Right lobe of liver (tissue), 6 donors: ENCODE measurements at regions not wholly inside any gene's neighbourhood (a gene's known extent, or its start where the extent isn't known, plus 50 kb on each side); places are given as distances from the start of the nearest gene placed in this dataset.

Experiments
- ATAC-seq, 4 donors: fragments of 200-7000 bp; cut with Tn5 transposase; one replicate each; pipeline ENCODE4 v1.9.1; 2020; ENCODE audit warnings: mild to moderate bottlenecking in 4 of 4, moderate library complexity in 4 of 4
- DNase-seq, 3 donors: peaks; one replicate each; pipeline ENCODE4 v3.0.0-alpha.2; 2020
- H3K27ac ChIP-seq, 3 donors: fragments of 200-600 bp; one replicate each; pipeline ENCODE4 v1.8.0; 2022
- H3K27me3 ChIP-seq, 2 donors: fragments of 200-600 bp; one replicate each; pipeline ENCODE4 v1.8.0; 2022
- H3K36me3 ChIP-seq, 4 donors: fragments of 200-600 bp; sonication (generic) in 1 of 4; one replicate each; pipeline versions ENCODE4 v1.5.1 to v1.8.0; 2017 to 2022; ENCODE audit warnings: control low read depth in 1 of 4
- H3K4me1 ChIP-seq, 4 donors: fragments of 200-600 bp; sonication (generic) in 1 of 4; one replicate each; pipeline versions ENCODE4 v1.5.1 to v1.8.0; 2017 to 2022; ENCODE audit warnings: control low read depth in 1 of 4
- H3K4me3 ChIP-seq, 3 donors: fragments of 200-600 bp; one replicate each; pipeline ENCODE4 v1.8.0; 2022
- H3K9me3 ChIP-seq, 4 donors: fragments of 200-600 bp; sonication (generic) in 1 of 4; one replicate each; pipeline versions ENCODE4 v1.5.1 to v1.8.0; 2017 to 2022; ENCODE audit warnings: control low read depth in 1 of 4
- CTCF ChIP-seq, 4 donors: fragments of 200-600 bp in 3 of 4; fragments of 450-650 bp in 1 of 4; IDR thresholded peaks; one replicate each; pipeline versions ENCODE4 v1.5.1 to v1.8.0; 2016 to 2022; ENCODE audit warnings: antibody characterized with exemption in 4 of 4, mild to moderate bottlenecking in 2 of 4
- POLR2A ChIP-seq: fragments of 450-650 bp; IDR thresholded peaks from one replicate; pipeline ENCODE4 v1.6.1; 2017; ENCODE audit warnings: antibody characterized with exemption, mild to moderate bottlenecking
- WGBS: methylation state at CpG from one replicate; pipeline ENCODE4 v1.1.6; 2018; ENCODE audit warnings: low coverage, low lambda C conversion rate; ENCODE audit not compliant: insufficient coverage; ENCODE audit errors: missing lambda C conversion rate; 5-methylcytosine and 5-hydroxymethylcytosine counted together
- intact Hi-C, 2 donors: fragments of 100-400 bp; cut with DNase I; formaldehyde crosslinking; loops; one replicate each; pipeline versions ENCODE4 v1.11.2 to v1.14.1; 2022
- donor health status: DM: no; HTN: yes; CAD: no.
- donor health status: DM: no; HTN: no; CAD: no.
- donor health status: DM: no; HTN: no; CAD: no.
- donor health status: DM: no; HTN: yes; CAD: no.
- donor health status: DM: no; HTN: yes; CAD: no.

GRCh38 chr3:31343075-31343474 is 189.7 kb upstream of the STT3B start:
- 88% methylated on average over 1 of the region's 1 CpG for WGBS
- H3K36me3 ChIP-seq, result no peaks in the 10 kb centered on the region
- DNase-seq, result no peak

GRCh38 chr3:31345581-31345980 is 187.1 kb upstream of the STT3B start:
- H3K36me3 ChIP-seq, result no peaks in the 10 kb centered on the region
- no peaks in the 10 kb centered on the region for H3K27me3 ChIP-seq
- no peak for DNase-seq
- intact Hi-C loops, result no loop called here
- TF ChIP-seq POLR2A (no peak), CTCF (IDR thresholded peaks at IDR 0.05) (no peak)
- H3K4me3 ChIP-seq, result no peak overlapping the region
- H3K27ac ChIP-seq, result no peak overlapping the region
- no peak for ATAC-seq
- no peaks in the 10 kb centered on the region for H3K4me1 ChIP-seq
- no peaks in the 10 kb centered on the region for H3K9me3 ChIP-seq
- WGBS, result 81% methylated on average over 2 of the region's 2 CpGs

More at GRCh38 chr3:31343075-31343474, 189.7 kb upstream of the STT3B start:
- Histone ChIP-seq H3K9me3 (no peaks in the 10 kb centered on the region), H3K4me3 (no peak overlapping the region), H3K27me3 (no peaks in the 10 kb centered on the region), H3K4me1 (no peaks in the 10 kb centered on the region), H3K27ac (no peak overlapping the region)
- intact Hi-C loops, result no loop called here
- no peak for ATAC-seq
- no peak for TF ChIP-seq POLR2A
- TF ChIP-seq CTCF (IDR thresholded peaks at IDR 0.05), result no peak

- 63% methylated on average over 4 of the region's 5 CpGs for WGBS
- no peaks in the 10 kb centered on the region for H3K36me3 ChIP-seq
- H3K4me3 ChIP-seq, result no peak overlapping the region
- no peaks in the 10 kb centered on the region for H3K27me3 ChIP-seq
- H3K27ac ChIP-seq, result no peak overlapping the region
- H3K4me1 ChIP-seq, result no peaks in the 10 kb centered on the region
- TF ChIP-seq POLR2A (no peak), CTCF (IDR thresholded peaks at IDR 0.05) (no peak)
- DNase-seq (no peak), ATAC-seq (no peak)
- H3K9me3 ChIP-seq, result no peaks in the 10 kb centered on the region
- intact Hi-C loops, result no loop called here
These were observed 186.2 kb upstream of the STT3B start for GRCh38 chr3:31346542-31346979.

GRCh38 chr3:31349001-31349748 is 183.6 kb upstream of the STT3B start:
- no peaks in the 10 kb centered on the region for H3K27me3 ChIP-seq
- H3K27ac ChIP-seq, result no peak overlapping the region
- no peak for DNase-seq
- TF ChIP-seq CTCF (IDR thresholded peaks at IDR 0.05) (no peak), POLR2A (no peak)
- H3K4me3 ChIP-seq, result no peak overlapping the region
- intact Hi-C loops, result no loop called here
- H3K36me3 ChIP-seq, result no peaks in the 10 kb centered on the region
- H3K9me3 ChIP-seq, result no peaks in the 10 kb centered on the region
- no peak for ATAC-seq
- WGBS, result 83% methylated on average over 1 of the region's 1 CpG
- no peaks in the 10 kb centered on the region for H3K4me1 ChIP-seq
